ENCODE measurements at regions not wholly inside any gene's neighbourhood (a gene's known extent, or its start where the extent isn't known, plus 50 kb on each side); places are given as distances from the start of the nearest gene placed in this dataset.

- no peak for DNase-seq
These were observed 159.9 kb upstream of the HMCN1 start for GRCh38 chr1:185574139-185574875.

GRCh38 chr1:185573677-185574076 is 160.5 kb upstream of the HMCN1 start:
- no peak for DNase-seq

GRCh38 chr1:185573162-185573561 is 161.0 kb upstream of the HMCN1 start:
- no peak for DNase-seq

- no peak for DNase-seq
These were observed 163.2 kb upstream of the HMCN1 start for GRCh38 chr1:185570962-185571361.

- DNase-seq = no peak
These were observed 165.8 kb upstream of the HMCN1 start for GRCh38 chr1:185568155-185569123.

GRCh38 chr1:185567440-185567839 is 166.8 kb upstream of the HMCN1 start:
- no peak for DNase-seq

GRCh38 chr1:185566995-185567394 is 167.2 kb upstream of the HMCN1 start:
- peak; percentile 15 for DNase-seq

- DNase-seq = no peak
These were observed 168.9 kb upstream of the HMCN1 start for GRCh38 chr1:185565302-185565701.

GRCh38 chr1:185564816-185565215 is 169.4 kb upstream of the HMCN1 start:
- no peak for DNase-seq

GRCh38 chr1:185562461-185563359 is 171.5 kb upstream of the HMCN1 start:
- DNase-seq = no peak

- no peak for DNase-seq
These were observed 172.6 kb upstream of the HMCN1 start for GRCh38 chr1:185561629-185562028.

GRCh38 chr1:185560760-185561159 is 173.4 kb upstream of the HMCN1 start:
- no peak for DNase-seq

GRCh38 chr1:185559684-185560331 is 174.4 kb upstream of the HMCN1 start:
- DNase-seq = no peak

GRCh38 chr1:185559151-185559550 is 175.0 kb upstream of the HMCN1 start:
- no peak for DNase-seq

GRCh38 chr1:185556561-185556960 is 177.6 kb upstream of the HMCN1 start:
- DNase-seq = no peak

- no peak for DNase-seq
These were observed 178.4 kb upstream of the HMCN1 start for GRCh38 chr1:185555743-185556142.

- DNase-seq = no peak
These were observed 183.2 kb upstream of the HMCN1 start for GRCh38 chr1:185551008-185551407.

GRCh38 chr1:185549906-185550305 is 184.3 kb upstream of the HMCN1 start:
- no peak for DNase-seq

GRCh38 chr1:185546029-185546428 is 188.2 kb upstream of the HMCN1 start:
- no peak for DNase-seq

GRCh38 chr1:185541871-185542301 is 192.3 kb upstream of the HMCN1 start:
- no peak for DNase-seq

GRCh38 chr1:185540295-185540694 is 193.9 kb upstream of the HMCN1 start:
- no peak for DNase-seq

GRCh38 chr1:185539277-185539943 is 194.8 kb upstream of the HMCN1 start:
- no peak for DNase-seq
